Fibroblast of lung (primary cell): ENCODE measurements at regions not wholly inside any gene's neighbourhood (a gene's known extent, or its start where the extent isn't known, plus 50 kb on each side); places are given as distances from the start of the nearest gene placed in this dataset.

Source experiments
- DNase-seq, 2 donors: peaks; one replicate each; pipeline versions ENCODE4 v3.0.0 to v3.0.0-alpha.2; 2010; ENCODE audit warnings: low read depth in 2 of 2
- H2AFZ ChIP-seq: 2 replicates; pipeline ENCODE4 v1.5.1; 2012; ENCODE audit warnings: low read length, control low read depth, inconsistent platforms
- H3K27ac ChIP-seq: 2 replicates; pipeline ENCODE4 v1.5.1; 2011; ENCODE audit warnings: low read length, control low read depth; ENCODE audit not compliant: insufficient read depth
- H3K27me3 ChIP-seq: 2 replicates; pipeline ENCODE4 v1.5.1; 2011; ENCODE audit warnings: mild to moderate bottlenecking, low read length; ENCODE audit not compliant: control insufficient read depth, insufficient read depth
- H3K36me3 ChIP-seq: 2 replicates; pipeline ENCODE4 v1.5.1; 2011; ENCODE audit warnings: low read length; ENCODE audit not compliant: control insufficient read depth, insufficient read depth
- H3K4me1 ChIP-seq: 2 replicates; pipeline ENCODE4 v1.5.1; 2011; ENCODE audit warnings: low read length; ENCODE audit not compliant: control insufficient read depth, insufficient read depth; ENCODE audit errors: extremely low read depth
- H3K4me2 ChIP-seq: 2 replicates; pipeline ENCODE4 v1.5.1; 2011; ENCODE audit warnings: low read length, control low read depth; ENCODE audit not compliant: insufficient read depth; ENCODE audit errors: extremely low read depth
- H3K4me3 ChIP-seq, 4 experiments: fragments of 200-600 bp in 1 of 4; sonication (generic) in 1 of 4; replicated peaks in 1 of 4; 2 replicates each; pipeline ENCODE4 v1.5.1; 2011 to 2016; ENCODE audit warnings: low read length in 4 of 4, low read depth in 3 of 4, mild to moderate bottlenecking in 3 of 4, control low read depth in 2 of 4, inconsistent platforms in 1 of 4, mixed read lengths in 1 of 4; ENCODE audit not compliant: insufficient read depth in 1 of 4; ENCODE audit errors: control extremely low read depth in 1 of 4
- H3K79me2 ChIP-seq: 2 replicates; pipeline ENCODE4 v1.5.1; 2012; ENCODE audit warnings: mild to moderate bottlenecking, low read length, inconsistent platforms; ENCODE audit not compliant: control insufficient read depth, insufficient read depth
- H3K9ac ChIP-seq: 2 replicates; pipeline ENCODE4 v1.5.1; 2011; ENCODE audit warnings: mild to moderate bottlenecking, low read length, control low read depth; ENCODE audit not compliant: insufficient read depth
- H3K9me3 ChIP-seq: 2 replicates; pipeline ENCODE4 v1.5.1; 2012; ENCODE audit warnings: low read depth, low read length; ENCODE audit not compliant: control insufficient read depth, insufficient read depth
- H4K20me1 ChIP-seq: 2 replicates; pipeline ENCODE4 v1.5.1; 2011; ENCODE audit warnings: low read length; ENCODE audit not compliant: control insufficient read depth, insufficient read depth; ENCODE audit errors: extremely low read depth
- EZH2 ChIP-seq: IDR thresholded peaks from 2 replicates; pipeline ENCODE4 v1.5.1; 2012; ENCODE audit warnings: low read length, control low read depth, mild to moderate bottlenecking; ENCODE audit errors: missing control alignments
- TF ChIP-seq, protein P1 (sequence below), 2 donors: IDR thresholded peaks in 1 of 2; conservative IDR thresholded peaks in 1 of 2; 1 replicate in 1 of 2; 2 replicates in 1 of 2; pipeline ENCODE4 v1.5.1; 2011 to 2012; ENCODE audit warnings: low read length in 2 of 2, control low read depth in 1 of 2, inconsistent platforms in 1 of 2, low read depth in 1 of 2, mild to moderate bottlenecking in 1 of 2

DNA sequence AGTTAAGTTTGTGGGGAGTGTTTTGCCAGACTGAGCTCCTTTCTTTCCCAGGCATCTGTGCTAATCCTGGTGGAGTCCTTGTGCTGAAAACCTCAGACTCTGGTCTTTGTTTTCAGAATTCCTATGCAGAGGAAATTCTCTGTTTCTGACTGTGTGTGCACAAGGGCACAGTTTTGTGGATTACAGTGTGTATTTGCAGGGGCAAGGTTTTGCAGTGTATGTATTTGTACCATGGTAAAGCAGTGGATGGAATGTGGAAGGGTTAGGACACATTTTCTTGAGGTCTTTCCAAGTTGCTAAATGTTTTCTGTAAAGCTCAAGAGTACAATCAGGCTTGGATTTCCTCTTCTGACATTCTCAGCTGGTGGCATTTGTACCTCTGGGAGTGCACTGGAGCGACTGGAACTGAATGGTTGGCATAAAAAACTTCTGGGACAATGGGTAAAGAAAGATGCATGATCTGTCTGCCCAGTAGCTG lies 139.5 kb upstream of the RND3 start:
- H3K79me2 ChIP-seq: no peaks in the 10 kb centered on the region
- H3K27me3 ChIP-seq: no peaks in the 10 kb centered on the region
- no peak overlapping the region for H3K27ac ChIP-seq
- H3K4me2 ChIP-seq: no peak overlapping the region
- H3K4me3 ChIP-seq: no peak overlapping the region
- H2AFZ ChIP-seq: no peak overlapping the region
- DNase-seq: peak in 1 of 2 donors; percentile 51
- no peaks in the 10 kb centered on the region for H4K20me1 ChIP-seq
- peaks cover 7% of the 10 kb centered on the region for H3K4me1 ChIP-seq
- H3K9ac ChIP-seq: no peak overlapping the region
- H3K36me3 ChIP-seq: no peaks in the 10 kb centered on the region
- TF ChIP-seq, protein P1, sequence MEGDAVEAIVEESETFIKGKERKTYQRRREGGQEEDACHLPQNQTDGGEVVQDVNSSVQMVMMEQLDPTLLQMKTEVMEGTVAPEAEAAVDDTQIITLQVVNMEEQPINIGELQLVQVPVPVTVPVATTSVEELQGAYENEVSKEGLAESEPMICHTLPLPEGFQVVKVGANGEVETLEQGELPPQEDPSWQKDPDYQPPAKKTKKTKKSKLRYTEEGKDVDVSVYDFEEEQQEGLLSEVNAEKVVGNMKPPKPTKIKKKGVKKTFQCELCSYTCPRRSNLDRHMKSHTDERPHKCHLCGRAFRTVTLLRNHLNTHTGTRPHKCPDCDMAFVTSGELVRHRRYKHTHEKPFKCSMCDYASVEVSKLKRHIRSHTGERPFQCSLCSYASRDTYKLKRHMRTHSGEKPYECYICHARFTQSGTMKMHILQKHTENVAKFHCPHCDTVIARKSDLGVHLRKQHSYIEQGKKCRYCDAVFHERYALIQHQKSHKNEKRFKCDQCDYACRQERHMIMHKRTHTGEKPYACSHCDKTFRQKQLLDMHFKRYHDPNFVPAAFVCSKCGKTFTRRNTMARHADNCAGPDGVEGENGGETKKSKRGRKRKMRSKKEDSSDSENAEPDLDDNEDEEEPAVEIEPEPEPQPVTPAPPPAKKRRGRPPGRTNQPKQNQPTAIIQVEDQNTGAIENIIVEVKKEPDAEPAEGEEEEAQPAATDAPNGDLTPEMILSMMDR (conservative IDR thresholded peaks at IDR 0.05 in 1 of 2, IDR thresholded peaks at IDR 0.05 in 1 of 2; ENCODE audit: low read depth in 1 of 2, low read length in 2 of 2): no peak
- TF ChIP-seq EZH2: no peak
- H3K9me3 ChIP-seq: no peaks in the 10 kb centered on the region

DNA sequence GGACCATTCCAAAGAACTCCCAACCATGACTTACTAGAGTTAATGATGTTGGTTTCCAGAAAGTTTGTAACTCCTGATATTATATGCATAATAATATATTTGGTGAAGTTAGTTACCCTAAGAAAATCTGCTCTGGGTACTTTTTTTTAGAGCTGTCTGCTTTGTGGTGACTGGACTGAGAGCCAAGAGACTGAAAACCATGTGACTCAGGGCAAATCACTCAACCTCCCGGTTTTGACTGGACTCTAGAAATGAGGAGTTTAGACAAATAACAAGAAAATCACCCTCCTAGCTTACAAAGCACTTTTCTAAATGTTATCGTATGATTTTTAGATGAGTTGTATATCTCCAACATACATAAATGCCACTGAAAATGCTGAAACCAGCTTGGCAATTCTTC lies 138.3 kb upstream of the RND3 start:
- peaks cover 14% of the 10 kb centered on the region for H3K4me1 ChIP-seq
- H3K9ac ChIP-seq: no peak overlapping the region
- no peak overlapping the region for H3K27ac ChIP-seq
- no peaks in the 10 kb centered on the region for H3K27me3 ChIP-seq
- H3K9me3 ChIP-seq: no peaks in the 10 kb centered on the region
- H3K36me3 ChIP-seq: no peaks in the 10 kb centered on the region
- no peak overlapping the region for H3K4me3 ChIP-seq
- no peak overlapping the region for H2AFZ ChIP-seq
- no peak overlapping the region for H3K4me2 ChIP-seq
- H4K20me1 ChIP-seq: no peaks in the 10 kb centered on the region
- DNase-seq: peak in 1 of 2 donors; percentile 12
- no peak for TF ChIP-seq EZH2
- TF ChIP-seq, protein P1 (conservative IDR thresholded peaks at IDR 0.05 in 1 of 2, IDR thresholded peaks at IDR 0.05 in 1 of 2; ENCODE audit: low read depth in 1 of 2, low read length in 2 of 2): no peak
- H3K79me2 ChIP-seq: no peaks in the 10 kb centered on the region

DNA sequence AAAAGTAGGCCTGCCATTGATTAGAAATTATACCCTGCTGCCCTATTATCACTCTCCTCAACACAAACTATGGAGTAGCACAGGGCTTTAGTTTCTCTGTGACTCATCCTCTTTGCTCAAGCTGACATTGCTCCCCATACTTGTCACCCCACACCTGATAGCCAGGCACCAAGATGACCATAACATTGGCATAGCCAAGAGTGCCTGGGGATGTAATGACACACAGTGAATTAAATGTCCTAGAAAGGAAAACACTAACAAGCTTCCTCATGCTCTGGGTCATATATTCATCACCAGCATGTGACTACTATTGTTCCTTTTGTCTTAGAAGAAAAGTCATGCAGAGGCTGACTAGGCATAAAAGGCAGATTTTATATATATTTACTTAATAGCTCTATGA lies 137.8 kb upstream of the RND3 start:
- Histone ChIP-seq H3K4me3 (no peak overlapping the region), H3K4me2 (no peak overlapping the region), H3K27ac (no peak overlapping the region), H3K27me3 (no peaks in the 10 kb centered on the region), H3K36me3 (no peaks in the 10 kb centered on the region), H3K4me1 (peaks cover 15% of the 10 kb centered on the region), H3K9me3 (no peaks in the 10 kb centered on the region), H3K9ac (no peak overlapping the region), H2AFZ (no peak overlapping the region), H4K20me1 (no peaks in the 10 kb centered on the region), H3K79me2 (no peaks in the 10 kb centered on the region)
- no peak for DNase-seq
- TF ChIP-seq, protein P1 (conservative IDR thresholded peaks at IDR 0.05 in 1 of 2, IDR thresholded peaks at IDR 0.05 in 1 of 2; ENCODE audit: low read depth in 1 of 2, low read length in 2 of 2): no peak
- TF ChIP-seq EZH2: no peak
